HepG2 (cell line): ENCODE measurements at regions not wholly inside any gene's neighbourhood (a gene's known extent, or its start where the extent isn't known, plus 50 kb on each side); places are given as distances from the start of the nearest gene placed in this dataset.
A peak's percentile ranks its signal among the peaks of the same experiment; 100 is the strongest.

Experiments
- CENPBD1 ChIP-seq: sonication (generic); formaldehyde crosslinking; IDR thresholded peaks from 2 replicates; pipeline ENCODE4 v1.8.0; 2022; ENCODE audit warnings: missing genetic modification reagents, low read depth, mild to moderate bottlenecking, borderline replicate concordance
- CREBL2 ChIP-seq: sonication (generic); formaldehyde crosslinking; IDR thresholded peaks from 2 replicates; pipeline ENCODE4 v1.8.1; 2023; ENCODE audit warnings: missing genetic modification reagents, mild to moderate bottlenecking, borderline replicate concordance
- CREM ChIP-seq, 2 experiments: sonication (generic) in 1 of 2; formaldehyde crosslinking in 1 of 2; IDR thresholded peaks; 2 replicates each; pipeline versions ENCODE4 v1.4.0 to v1.6.1; 2016 to 2020; ENCODE audit warnings: antibody characterized with exemption in 1 of 2, mild to moderate bottlenecking in 1 of 2, missing genetic modification reagents in 1 of 2
- EP300 ChIP-seq, 3 experiments: sonication (generic) in 1 of 3; formaldehyde crosslinking in 1 of 3; IDR thresholded peaks; 2 replicates each; pipeline versions ENCODE4 v1.5.1 to v1.6.1; 2011 to 2020; ENCODE audit warnings: low read depth in 2 of 3, low read length in 2 of 3, borderline replicate concordance in 1 of 3, improper control_type of control experiment in 1 of 3, mild to moderate bottlenecking in 1 of 3, missing genetic modification reagents in 1 of 3, moderate library complexity in 1 of 3
- FOXO4 ChIP-seq: sonication (generic); formaldehyde crosslinking; conservative IDR thresholded peaks from 2 replicates; pipeline ENCODE4 v1.8.1; 2023; ENCODE audit warnings: missing genetic modification reagents
- LRRFIP1 ChIP-seq: sonication (generic); formaldehyde crosslinking; conservative IDR thresholded peaks from 2 replicates; pipeline ENCODE4 v1.4.0; 2020; ENCODE audit warnings: missing genetic modification reagents
- NCOA2 ChIP-seq: sonication (generic); formaldehyde crosslinking; IDR thresholded peaks from 2 replicates; pipeline ENCODE4 v1.8.0; 2022; ENCODE audit warnings: inconsistent platforms
- SNAI1 ChIP-seq: sonication (generic); formaldehyde crosslinking; IDR thresholded peaks from 2 replicates; pipeline ENCODE4 v1.5.0; 2020; ENCODE audit warnings: mild to moderate bottlenecking, missing genetic modification reagents, borderline replicate concordance
- UBTF ChIP-seq: sonication (generic); formaldehyde crosslinking; IDR thresholded peaks from 2 replicates; pipeline ENCODE4 v1.4.0; 2020; ENCODE audit warnings: mild to moderate bottlenecking, missing genetic modification reagents
- USF2 ChIP-seq, 2 experiments: sonication (generic) in 1 of 2; formaldehyde crosslinking in 1 of 2; IDR thresholded peaks; 2 replicates each; pipeline versions ENCODE4 v1.5.1 to v1.6.1; 2011 to 2020; ENCODE audit warnings: borderline replicate concordance in 1 of 2, low read depth in 1 of 2, low read length in 1 of 2, mild to moderate bottlenecking in 1 of 2, missing genetic modification reagents in 1 of 2, moderate library complexity in 1 of 2
- ZBTB4 ChIP-seq: sonication (generic); formaldehyde crosslinking; IDR thresholded peaks from 2 replicates; pipeline ENCODE4 v1.4.0; 2020; ENCODE audit warnings: missing genetic modification reagents, mild to moderate bottlenecking, borderline replicate concordance
- ZNF543 ChIP-seq: sonication (generic); formaldehyde crosslinking; IDR thresholded peaks from 2 replicates; pipeline ENCODE4 v1.4.0; 2020; ENCODE audit warnings: mild to moderate bottlenecking, missing genetic modification reagents

- TF ChIP-seq SNAI1 (CRISPR knock-in tag) (no peak), LRRFIP1 (CRISPR knock-in tag) (no peak), ZBTB4 (CRISPR knock-in tag) (no peak), CENPBD1 (CRISPR knock-in tag) (no peak), EP300 (IDR thresholded peaks at IDR 0.05; ENCODE audit: low read depth in 2 of 2, low read length in 2 of 2) (peak in 1 of 2 experiments; percentile 87; a peak in 2 of 4 replicates), EP300 (CRISPR knock-in tag; IDR thresholded peaks at IDR 0.05; ENCODE audit: borderline replicate concordance) (no peak), USF2 (IDR thresholded peaks at IDR 0.05; ENCODE audit: low read depth, low read length) (no peak), USF2 (CRISPR knock-in tag; IDR thresholded peaks at IDR 0.05; ENCODE audit: borderline replicate concordance) (no peak), CREBL2 (CRISPR knock-in tag) (no peak), NCOA2 (CRISPR knock-in tag) (peak; percentile 85), CREM (IDR thresholded peaks at IDR 0.05) (peak; percentile 69; the same call in 1 of the 2 replicates), CREM (CRISPR knock-in tag; IDR thresholded peaks at IDR 0.05) (no peak), UBTF (CRISPR knock-in tag) (no peak), FOXO4 (CRISPR knock-in tag) (no peak), ZNF543 (CRISPR knock-in tag) (no peak)
These were observed 465.4 kb downstream of the RASEF start (continued) for GRCh38 chr9:82597241-82598203.
